ENCODE measurements at regions not wholly inside any gene's neighbourhood (a gene's known extent, or its start where the extent isn't known, plus 50 kb on each side); places are given as distances from the start of the nearest gene placed in this dataset.
"Not testable (repeated sequence)": the region's sequence is repeated elsewhere in the genome, so short reads cannot be mapped to it uniquely, and the experiment has no call there.

- Histone ChIP-seq H3K27ac (no peak overlapping the region), H3K27me3 (no peaks in the 10 kb centered on the region), H3K4me1 (peaks cover 0 to 4% (median 0%) of the 10 kb centered on the region in 4 donors), H3K36me3 (no peaks in the 10 kb centered on the region), H3K4me3 (no peak overlapping the region), H3K9me3 (no peaks in the 10 kb centered on the region)
- in situ Hi-C loops (cut with MboI; ENCODE audit: low pct_ligation_motif_present in 1 of 4, low pct_unique_long_range_greater_than_20kb in 1 of 4, low sequenced_read_pairs in 3 of 4) (no loop called here), intact Hi-C loops (cut with DNase I; ENCODE audit: low total_unique reads) (no loop called here)
- WGBS, 2 donors (ENCODE audit: low coverage in 1 of 2): 22 to 54% methylated on average over 1 of the region's 1 CpG
- no peak for DNase-seq
- TF ChIP-seq POLR2AphosphoS5 (IDR thresholded peaks at IDR 0.05) (no peak), POLR2A (IDR thresholded peaks at IDR 0.05) (no peak), EP300 (IDR thresholded peaks at IDR 0.05; ENCODE audit: low read depth) (no peak), CTCF (IDR thresholded peaks at IDR 0.05) (no peak)
Observed at GRCh38 chr5:68110264-68110663, 105.3 kb upstream of the PIK3R1 start.

- H3K27me3 ChIP-seq; DNase-seq; H3K9me3 ChIP-seq; H3K36me3 ChIP-seq; H3K4me1 ChIP-seq; in situ Hi-C loops (cut with MboI; ENCODE audit: low pct_ligation_motif_present in 1 of 4, low pct_unique_long_range_greater_than_20kb in 1 of 4, low sequenced_read_pairs in 3 of 4); H3K4me3 ChIP-seq; intact Hi-C loops (cut with DNase I; ENCODE audit: low total_unique reads); H3K27ac ChIP-seq: not testable (repeated sequence)
- WGBS, 2 donors (ENCODE audit: low coverage in 1 of 2): 82 to 96% methylated on average over 2 of the region's 2 CpGs
Observed at GRCh38 chr5:68104217-68104616, 111.3 kb upstream of the PIK3R1 start.

GRCh38 chr5:68103297-68103696 lies 112.3 kb upstream of the PIK3R1 start:
- H3K36me3 ChIP-seq; DNase-seq; H3K4me1 ChIP-seq; H3K4me3 ChIP-seq; H3K27ac ChIP-seq; H3K9me3 ChIP-seq; intact Hi-C loops (cut with DNase I; ENCODE audit: low total_unique reads); in situ Hi-C loops (cut with MboI; ENCODE audit: low pct_ligation_motif_present in 1 of 4, low pct_unique_long_range_greater_than_20kb in 1 of 4, low sequenced_read_pairs in 3 of 4); H3K27me3 ChIP-seq: not testable (repeated sequence)
- WGBS, 2 donors (ENCODE audit: low coverage in 1 of 2): 89 to 100% methylated on average over 1 to 4 of the region's 4 CpGs

GRCh38 chr5:68099327-68099726 lies 116.2 kb upstream of the PIK3R1 start:
- Histone ChIP-seq H3K9me3 (no peaks in the 10 kb centered on the region), H3K36me3 (no peaks in the 10 kb centered on the region), H3K27me3 (no peaks in the 10 kb centered on the region), H3K4me3 (no peak overlapping the region), H3K27ac (no peak overlapping the region), H3K4me1 (no peaks in the 10 kb centered on the region)
- 86 to 95% methylated on average over 1 to 5 of the region's 5 CpGs for WGBS, 2 donors (ENCODE audit: low coverage in 1 of 2)
- no peak for DNase-seq
- no peak for TF ChIP-seq POLR2AphosphoS5 (IDR thresholded peaks at IDR 0.05)
- no peak for TF ChIP-seq CTCF (IDR thresholded peaks at IDR 0.05)
- TF ChIP-seq EP300 (IDR thresholded peaks at IDR 0.05; ENCODE audit: low read depth): no peak
- no peak for TF ChIP-seq POLR2A (IDR thresholded peaks at IDR 0.05)
- in situ Hi-C loops (cut with MboI; ENCODE audit: low pct_ligation_motif_present in 1 of 4, low pct_unique_long_range_greater_than_20kb in 1 of 4, low sequenced_read_pairs in 3 of 4): no loop called here
- intact Hi-C loops (cut with DNase I; ENCODE audit: low total_unique reads): no loop called here

- Histone ChIP-seq H3K4me3 (no peak overlapping the region), H3K4me1 (no peaks in the 10 kb centered on the region), H3K27ac (no peak overlapping the region), H3K36me3 (no peaks in the 10 kb centered on the region), H3K27me3 (no peaks in the 10 kb centered on the region), H3K9me3 (no peaks in the 10 kb centered on the region)
- in situ Hi-C loops (cut with MboI; ENCODE audit: low pct_ligation_motif_present in 1 of 4, low pct_unique_long_range_greater_than_20kb in 1 of 4, low sequenced_read_pairs in 3 of 4) (no loop called here), intact Hi-C loops (cut with DNase I; ENCODE audit: low total_unique reads) (no loop called here)
- TF ChIP-seq POLR2A (IDR thresholded peaks at IDR 0.05) (no peak), POLR2AphosphoS5 (IDR thresholded peaks at IDR 0.05) (no peak), CTCF (IDR thresholded peaks at IDR 0.05) (no peak), EP300 (IDR thresholded peaks at IDR 0.05; ENCODE audit: low read depth) (no peak)
- WGBS, 2 donors (ENCODE audit: low coverage in 1 of 2): 76 to 77% methylated on average over 2 to 3 of the region's 3 CpGs
- no peak for DNase-seq
Observed at GRCh38 chr5:68093455-68094159, 121.9 kb upstream of the PIK3R1 start.
